CD14-positive monocyte (primary cell): ENCODE measurements at regions not wholly inside any gene's neighbourhood (a gene's known extent, or its start where the extent isn't known, plus 50 kb on each side); places are given as distances from the start of the nearest gene placed in this dataset.

Experiments
- DNase-seq, 3 donors: peaks; one replicate each; pipeline ENCODE4 v3.0.0-alpha.2; 2011 to 2022
- H2AFZ ChIP-seq: 2 replicates; pipeline ENCODE4 v1.6.0; 2012; ENCODE audit warnings: mild to moderate bottlenecking, low read depth, low read length, inconsistent platforms; ENCODE audit not compliant: insufficient read depth, poor library complexity, severe bottlenecking
- H3K27ac ChIP-seq, 2 donors: 1 replicate in 1 of 2; 2 replicates in 1 of 2; pipeline ENCODE4 v1.5.1; 2012 to 2013; ENCODE audit warnings: low read length in 2 of 2, control low read depth in 1 of 2, inconsistent platforms in 1 of 2, low read depth in 1 of 2, mild to moderate bottlenecking in 1 of 2
- H3K27me3 ChIP-seq, 2 donors: one replicate each; pipeline versions ENCODE4 v1.6.0 to v1.6.1; 2011 to 2013; ENCODE audit warnings: low read length in 2 of 2; ENCODE audit not compliant: control insufficient read depth in 2 of 2, insufficient read depth in 2 of 2
- H3K36me3 ChIP-seq, 2 donors: replicated peaks in 1 of 2; 1 replicate in 1 of 2; 2 replicates in 1 of 2; pipeline versions ENCODE4 v1.5.1 to v1.6.1; 2012 to 2013; ENCODE audit warnings: low read length in 2 of 2, control low read depth in 1 of 2, inconsistent platforms in 1 of 2, mild to moderate bottlenecking in 1 of 2; ENCODE audit not compliant: insufficient read depth in 2 of 2, control insufficient read depth in 1 of 2
- H3K4me1 ChIP-seq, 2 donors: 1 replicate in 1 of 2; 2 replicates in 1 of 2; pipeline versions ENCODE4 v1.5.1 to v1.6.1; 2012 to 2013; ENCODE audit warnings: low read length in 2 of 2, control low read depth in 1 of 2, inconsistent platforms in 1 of 2, mild to moderate bottlenecking in 1 of 2, moderate library complexity in 1 of 2; ENCODE audit not compliant: insufficient read depth in 2 of 2, control insufficient read depth in 1 of 2
- H3K4me2 ChIP-seq: replicated peaks from 2 replicates; pipeline ENCODE3; 2012; ENCODE audit warnings: low read length, moderate library complexity, mild to moderate bottlenecking; ENCODE audit not compliant: poor library complexity, severe bottlenecking; ENCODE audit errors: extremely low read depth
- H3K4me3 ChIP-seq, 3 experiments: fragments of 200-600 bp in 1 of 3; sonication (generic) in 1 of 3; replicated peaks in 1 of 3; 1 replicate in 2 of 3; 2 replicates in 1 of 3; pipeline ENCODE4 v1.5.1; 2011 to 2013; ENCODE audit warnings: low read length in 3 of 3, mild to moderate bottlenecking in 3 of 3, control low read depth in 2 of 3, low read depth in 2 of 3, inconsistent platforms in 1 of 3, moderate library complexity in 1 of 3
- H3K79me2 ChIP-seq: 2 replicates; pipeline ENCODE4 v1.6.0; 2012; ENCODE audit warnings: mild to moderate bottlenecking, control low read depth, inconsistent platforms, low read length, moderate library complexity; ENCODE audit not compliant: insufficient read depth
- H3K9ac ChIP-seq: 2 replicates; pipeline ENCODE4 v1.6.0; 2017; ENCODE audit warnings: low read length, mild to moderate bottlenecking; ENCODE audit not compliant: insufficient read depth, poor library complexity, severe bottlenecking
- H3K9me3 ChIP-seq, 2 donors: replicated peaks in 1 of 2; 1 replicate in 1 of 2; 2 replicates in 1 of 2; pipeline versions ENCODE4 v1.5.1 to v1.6.1; 2012 to 2013; ENCODE audit warnings: low read length in 2 of 2, control low read depth in 1 of 2; ENCODE audit not compliant: control insufficient read depth in 1 of 2, insufficient read depth in 1 of 2
- H4K20me1 ChIP-seq: 2 replicates; pipeline ENCODE4 v1.6.0; 2012; ENCODE audit warnings: mild to moderate bottlenecking, low read length, control low read depth, moderate library complexity; ENCODE audit not compliant: insufficient read depth
- H3K27ac Mint-ChIP-seq, 7 donors: one replicate each; pipeline ENCODE4 v1.8.0; 2020; ENCODE audit warnings: mild to moderate bottlenecking in 7 of 7, mixed read lengths in 7 of 7, moderate library complexity in 6 of 7, inconsistent platforms in 2 of 7
- H3K27me3 Mint-ChIP-seq, 3 donors: one replicate each; pipeline ENCODE4 v1.8.0; 2021 to 2022; ENCODE audit warnings: low read depth in 3 of 3, mild to moderate bottlenecking in 3 of 3, mixed read lengths in 3 of 3, moderate library complexity in 3 of 3, inconsistent platforms in 1 of 3
- H3K36me3 Mint-ChIP-seq, 2 donors: one replicate each; pipeline ENCODE4 v1.8.0; 2020; ENCODE audit warnings: mixed read lengths in 2 of 2, inconsistent platforms in 1 of 2, mild to moderate bottlenecking in 1 of 2
- H3K4me1 Mint-ChIP-seq: one replicate; pipeline ENCODE4 v1.8.0; 2020; ENCODE audit warnings: mild to moderate bottlenecking, mixed read lengths
- H3K4me3 Mint-ChIP-seq, 2 donors: one replicate each; pipeline ENCODE4 v1.8.0; 2020; ENCODE audit warnings: mild to moderate bottlenecking in 2 of 2, mixed read lengths in 2 of 2, moderate library complexity in 1 of 2
- H3K9me3 Mint-ChIP-seq, 7 donors: one replicate each; pipeline ENCODE4 v1.8.0; 2020 to 2022; ENCODE audit warnings: mixed read lengths in 7 of 7, mild to moderate bottlenecking in 6 of 7, moderate library complexity in 6 of 7, inconsistent platforms in 2 of 7
- CTCF ChIP-seq: fragments of 200-600 bp; IDR thresholded peaks from one replicate; pipeline ENCODE4 v1.8.0; 2022; ENCODE audit warnings: antibody characterized with exemption, mild to moderate bottlenecking
- WGBS: methylation state at CpG from one replicate; pipeline ENCODE4 v1.1.5; 2013; ENCODE audit warnings: missing lambda C conversion rate; ENCODE audit not compliant: insufficient coverage; 5-methylcytosine and 5-hydroxymethylcytosine counted together
- intact Hi-C, 2 donors: fragments of 100-400 bp; cut with micrococcal nuclease; formaldehyde crosslinking; loops; one replicate each; pipeline versions ENCODE4 v1.15.0 to v1.15.1; 2023

- Histone ChIP-seq H3K79me2 (no peaks in the 10 kb centered on the region), H3K4me2 (no peak overlapping the region), H3K36me3 (no peaks in the 10 kb centered on the region), H3K4me3 (no peak overlapping the region), H3K4me1 (no peaks in the 10 kb centered on the region), H2AFZ (no peak overlapping the region), H4K20me1 (no peaks in the 10 kb centered on the region), H3K27me3 (no peaks in the 10 kb centered on the region), H3K9ac (no peak overlapping the region), H3K27ac (no peak overlapping the region), H3K9me3 (no peaks in the 10 kb centered on the region)
- peaks cover 0 to 2% (median 0%) of the 10 kb centered on the region in 7 donors for H3K9me3 Mint-ChIP-seq
- no peaks in the 10 kb centered on the region for H3K4me1 Mint-ChIP-seq
- TF ChIP-seq CTCF, result no peak
- no peaks in the 10 kb centered on the region for H3K36me3 Mint-ChIP-seq
- peaks cover 3 to 8% (median 5%) of the 10 kb centered on the region in 3 donors for H3K27me3 Mint-ChIP-seq
- H3K27ac Mint-ChIP-seq, result no peak overlapping the region
- intact Hi-C loops, result no loop called here
- 60% methylated on average over 6 of the region's 7 CpGs for WGBS
- DNase-seq, result no peak
- H3K4me3 Mint-ChIP-seq, result no peak overlapping the region
Observed at GRCh38 chr17:6279659-6280058, 155.3 kb downstream of the AIPL1 start.

DNA sequence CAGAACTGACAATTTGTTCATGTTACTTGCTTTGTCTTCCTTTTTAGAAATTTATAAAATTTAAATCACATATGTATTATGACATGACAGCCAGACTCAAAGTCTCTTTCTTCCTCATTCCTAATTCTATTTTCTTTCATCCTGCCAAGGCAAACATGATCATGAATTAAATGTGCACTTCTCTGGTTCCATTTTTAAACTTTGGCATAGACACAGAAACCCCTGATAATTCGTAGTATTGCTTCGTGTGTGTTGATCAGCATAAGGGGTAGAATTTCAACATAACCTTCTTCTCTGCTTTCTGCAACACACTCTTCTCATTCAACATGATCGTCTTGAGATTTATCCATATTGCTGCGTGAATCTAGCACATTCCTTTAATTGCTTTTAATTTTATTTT is 156.5 kb downstream of the AIPL1 start:
- H3K4me2 ChIP-seq, result no peak overlapping the region
- TF ChIP-seq CTCF, result no peak
- no peaks in the 10 kb centered on the region for H4K20me1 ChIP-seq
- no peaks in the 10 kb centered on the region for H3K4me1 ChIP-seq
- no CpG with 5 or more reads among the region's 4 CpGs for WGBS
- Mint-ChIP-seq H3K4me3 (no peak overlapping the region), H3K9me3 (peaks cover 0 to 2% (median 0%) of the 10 kb centered on the region in 7 donors), H3K27me3 (peaks cover 2 to 8% (median 3%) of the 10 kb centered on the region in 3 donors), H3K27ac (no peak overlapping the region), H3K36me3 (no peaks in the 10 kb centered on the region), H3K4me1 (no peaks in the 10 kb centered on the region)
- no peak overlapping the region for H2AFZ ChIP-seq
- H3K27ac ChIP-seq, result no peak overlapping the region
- no peaks in the 10 kb centered on the region for H3K9me3 ChIP-seq
- no peak overlapping the region for H3K9ac ChIP-seq
- intact Hi-C loops, result no loop called here
- no peaks in the 10 kb centered on the region for H3K79me2 ChIP-seq
- H3K36me3 ChIP-seq, result no peaks in the 10 kb centered on the region
- no peak for DNase-seq
- no peak overlapping the region for H3K4me3 ChIP-seq
- no peaks in the 10 kb centered on the region for H3K27me3 ChIP-seq
